IPS-18a (cell line): ENCODE measurements at regions not wholly inside any gene's neighbourhood (a gene's known extent, or its start where the extent isn't known, plus 50 kb on each side); places are given as distances from the start of the nearest gene placed in this dataset.
"Not testable (repeated sequence)": the region's sequence is repeated elsewhere in the genome, so short reads cannot be mapped to it uniquely, and the experiment has no call there.

ENCODE experiments used
- H3K27ac ChIP-seq: one replicate; pipeline ENCODE4 v1.5.1; 2013; ENCODE audit warnings: low read length
- H3K27me3 ChIP-seq: one replicate; pipeline ENCODE4 v1.6.1; 2013; ENCODE audit warnings: mild to moderate bottlenecking, low read length; ENCODE audit not compliant: control insufficient read depth, insufficient read depth
- H3K36me3 ChIP-seq: one replicate; pipeline ENCODE4 v1.6.1; 2013; ENCODE audit warnings: low read depth, low read length; ENCODE audit not compliant: control insufficient read depth
- H3K4me1 ChIP-seq: one replicate; pipeline ENCODE4 v1.6.1; 2013; ENCODE audit warnings: low read depth, low read length; ENCODE audit not compliant: control insufficient read depth
- H3K4me3 ChIP-seq: one replicate; pipeline ENCODE4 v1.5.1; 2013; ENCODE audit warnings: low read length
- H3K9ac ChIP-seq: one replicate; pipeline ENCODE4 v1.6.1; 2013; ENCODE audit warnings: mild to moderate bottlenecking, low read length, moderate library complexity
- H3K9me3 ChIP-seq: one replicate; pipeline ENCODE4 v1.6.1; 2013; ENCODE audit warnings: low read depth, low read length; ENCODE audit not compliant: control insufficient read depth

- H3K4me3 ChIP-seq, result no peak overlapping the region
- H3K27ac ChIP-seq, result no peak overlapping the region
- no peaks in the 10 kb centered on the region for H3K27me3 ChIP-seq
- no peaks in the 10 kb centered on the region for H3K36me3 ChIP-seq
- no peaks in the 10 kb centered on the region for H3K9me3 ChIP-seq
- H3K4me1 ChIP-seq, result no peaks in the 10 kb centered on the region
- H3K9ac ChIP-seq, result no peak overlapping the region
These were observed 66.3 kb upstream of the LIFR start for GRCh38 chr5:38622723-38623129.

GRCh38 chr5:38624541-38624940 is 68.1 kb upstream of the LIFR start:
- not testable (repeated sequence) for H3K4me3 ChIP-seq, H3K9me3 ChIP-seq, H3K27ac ChIP-seq, H3K36me3 ChIP-seq, H3K27me3 ChIP-seq, H3K9ac ChIP-seq, H3K4me1 ChIP-seq

GRCh38 chr5:38631376-38631775 is 74.9 kb upstream of the LIFR start:
- not testable (repeated sequence) for H3K9ac ChIP-seq, H3K36me3 ChIP-seq, H3K4me1 ChIP-seq, H3K27me3 ChIP-seq, H3K4me3 ChIP-seq, H3K27ac ChIP-seq
- H3K9me3 ChIP-seq, result peaks cover 13% of the 10 kb centered on the region

GRCh38 chr5:38634568-38635369 is 78.3 kb upstream of the LIFR start:
- Histone ChIP-seq H3K9me3 (peaks cover 13% of the 10 kb centered on the region), H3K36me3 (no peaks in the 10 kb centered on the region), H3K9ac (no peak overlapping the region), H3K4me1 (no peaks in the 10 kb centered on the region), H3K4me3 (no peak overlapping the region), H3K27me3 (no peaks in the 10 kb centered on the region), H3K27ac (no peak overlapping the region)

GRCh38 chr5:38636626-38637025 is 80.2 kb upstream of the LIFR start:
- no peaks in the 10 kb centered on the region for H3K36me3 ChIP-seq
- H3K27ac ChIP-seq, result no peak overlapping the region
- no peak overlapping the region for H3K9ac ChIP-seq
- no peaks in the 10 kb centered on the region for H3K27me3 ChIP-seq
- H3K9me3 ChIP-seq, result peaks cover 11% of the 10 kb centered on the region
- H3K4me3 ChIP-seq, result no peak overlapping the region
- H3K4me1 ChIP-seq, result no peaks in the 10 kb centered on the region

GRCh38 chr5:38638656-38639055 is 82.2 kb upstream of the LIFR start:
- Histone ChIP-seq H3K9me3 (no peaks in the 10 kb centered on the region), H3K36me3 (no peaks in the 10 kb centered on the region), H3K4me3 (no peak overlapping the region), H3K27ac (no peak overlapping the region), H3K9ac (no peak overlapping the region), H3K27me3 (no peaks in the 10 kb centered on the region), H3K4me1 (no peaks in the 10 kb centered on the region)

GRCh38 chr5:38639377-38640358 is 83.2 kb upstream of the LIFR start:
- Histone ChIP-seq H3K27ac (no peak overlapping the region), H3K4me3 (no peak overlapping the region), H3K36me3 (no peaks in the 10 kb centered on the region), H3K4me1 (no peaks in the 10 kb centered on the region), H3K9ac (no peak overlapping the region), H3K9me3 (no peaks in the 10 kb centered on the region), H3K27me3 (no peaks in the 10 kb centered on the region)

GRCh38 chr5:38641003-38641402 is 84.6 kb upstream of the LIFR start:
- no peak overlapping the region for H3K27ac ChIP-seq
- no peak overlapping the region for H3K9ac ChIP-seq
- H3K4me1 ChIP-seq, result no peaks in the 10 kb centered on the region
- no peaks in the 10 kb centered on the region for H3K36me3 ChIP-seq
- no peaks in the 10 kb centered on the region for H3K27me3 ChIP-seq
- H3K9me3 ChIP-seq, result no peaks in the 10 kb centered on the region
- H3K4me3 ChIP-seq, result no peak overlapping the region

GRCh38 chr5:38642189-38642911 is 85.9 kb upstream of the LIFR start:
- H3K9ac ChIP-seq, result no peak overlapping the region
- no peak overlapping the region for H3K4me3 ChIP-seq
- no peaks in the 10 kb centered on the region for H3K36me3 ChIP-seq
- H3K27ac ChIP-seq, result no peak overlapping the region
- H3K27me3 ChIP-seq, result no peaks in the 10 kb centered on the region
- no peaks in the 10 kb centered on the region for H3K4me1 ChIP-seq
- no peaks in the 10 kb centered on the region for H3K9me3 ChIP-seq

- H3K27ac ChIP-seq, result no peak overlapping the region
- H3K9me3 ChIP-seq, result no peaks in the 10 kb centered on the region
- no peaks in the 10 kb centered on the region for H3K36me3 ChIP-seq
These were observed 87.2 kb upstream of the LIFR start for GRCh38 chr5:38643616-38644015.

GRCh38 chr5:38645508-38645907 is 89.1 kb upstream of the LIFR start:
- no peaks in the 10 kb centered on the region for H3K36me3 ChIP-seq
- H3K4me3 ChIP-seq, result no peak overlapping the region
- H3K27ac ChIP-seq, result no peak overlapping the region
- no peak overlapping the region for H3K9ac ChIP-seq
- H3K27me3 ChIP-seq, result no peaks in the 10 kb centered on the region
- no peaks in the 10 kb centered on the region for H3K4me1 ChIP-seq
- H3K9me3 ChIP-seq, result no peaks in the 10 kb centered on the region

More at GRCh38 chr5:38643616-38644015, 87.2 kb upstream of the LIFR start:
- Histone ChIP-seq H3K9ac (no peak overlapping the region), H3K4me1 (no peaks in the 10 kb centered on the region), H3K4me3 (no peak overlapping the region), H3K27me3 (no peaks in the 10 kb centered on the region)
